Neural cell (in vitro differentiated cells): ENCODE measurements at regions not wholly inside any gene's neighbourhood (a gene's known extent, or its start where the extent isn't known, plus 50 kb on each side); places are given as distances from the start of the nearest gene placed in this dataset.

Experiments used
- CTCF ChIP-seq: fragments of 450-650 bp; IDR thresholded peaks from 2 replicates; pipeline ENCODE4 v1.5.1; 2014; ENCODE audit warnings: antibody characterized with exemption, mild to moderate bottlenecking, moderate library complexity; ENCODE audit not compliant: poor library complexity, severe bottlenecking
- EP300 ChIP-seq: fragments of 450-650 bp; conservative IDR thresholded peaks from 2 replicates; pipeline ENCODE4 v1.6.1; 2014; ENCODE audit warnings: antibody characterized with exemption, mild to moderate bottlenecking, moderate library complexity; ENCODE audit not compliant: poor library complexity, severe bottlenecking
- EZH2 ChIP-seq: fragments of 200-600, 300-800 bp; shearing (Covaris generic), sonication (generic); IDR thresholded peaks from 2 replicates; pipeline ENCODE4 v1.6.1; 2014; ENCODE audit warnings: antibody characterized with exemption, low read length, borderline replicate concordance, mild to moderate bottlenecking; ENCODE audit not compliant: insufficient read depth, poor library complexity, severe bottlenecking
- MXI1 ChIP-seq: fragments of 450-650 bp; conservative IDR thresholded peaks from 2 replicates; pipeline ENCODE4 v1.6.1; 2014; ENCODE audit warnings: antibody characterized with exemption, mild to moderate bottlenecking; ENCODE audit not compliant: poor library complexity, severe bottlenecking
- POLR2AphosphoS5 ChIP-seq: IDR thresholded peaks from 2 replicates; pipeline ENCODE4 v1.6.1; 2012
- RAD21 ChIP-seq: fragments of 450-650 bp; conservative IDR thresholded peaks from 2 replicates; pipeline ENCODE4 v1.6.1; 2014; ENCODE audit warnings: antibody characterized with exemption, mild to moderate bottlenecking, moderate library complexity
- REST ChIP-seq: IDR thresholded peaks from 2 replicates; pipeline ENCODE4 v1.6.1; 2012; ENCODE audit warnings: borderline replicate concordance
- SMC3 ChIP-seq: fragments of 450-650 bp; conservative IDR thresholded peaks from 2 replicates; pipeline ENCODE4 v1.6.1; 2014; ENCODE audit warnings: antibody characterized with exemption, mild to moderate bottlenecking, moderate library complexity; ENCODE audit not compliant: poor library complexity
- TAF1 ChIP-seq: IDR thresholded peaks from 2 replicates; pipeline ENCODE4 v1.6.1; 2012; ENCODE audit warnings: low read depth

GRCh38 chr4:20447103-20447502 lies 195.4 kb downstream of the SLIT2 start:
- no peak for TF ChIP-seq EZH2
- TF ChIP-seq CTCF: no peak
- no peak for TF ChIP-seq EP300
- no peak for TF ChIP-seq POLR2AphosphoS5
- TF ChIP-seq SMC3: no peak
- no peak for TF ChIP-seq TAF1
- no peak for TF ChIP-seq REST
- TF ChIP-seq MXI1: no peak
- no peak for TF ChIP-seq RAD21
